SJSA1 (cell line): ENCODE measurements at regions not wholly inside any gene's neighbourhood (a gene's known extent, or its start where the extent isn't known, plus 50 kb on each side); places are given as distances from the start of the nearest gene placed in this dataset.

Experiments used
- DNase-seq, 2 experiments: peaks; one replicate each; pipeline ENCODE4 v3.0.0-alpha.2; 2015 to 2020; ENCODE audit warnings: low spot score in 2 of 2, low read depth in 1 of 2
- H3K27ac ChIP-seq: fragments of 250-450 bp; sonication (Bioruptor Pico); 2 replicates; pipeline ENCODE4 v1.5.1; 2020; ENCODE audit warnings: mild to moderate bottlenecking, moderate library complexity
- H3K27me3 ChIP-seq: fragments of 250-450 bp; sonication (Bioruptor Pico); replicated peaks from 2 replicates; pipeline ENCODE4 v1.5.1; 2020; ENCODE audit warnings: mild to moderate bottlenecking, moderate library complexity
- H3K36me3 ChIP-seq: fragments of 250-450 bp; sonication (Bioruptor Pico); 2 replicates; pipeline ENCODE4 v1.5.1; 2020; ENCODE audit warnings: mild to moderate bottlenecking
- H3K4me1 ChIP-seq: fragments of 250-450 bp; sonication (Bioruptor Pico); replicated peaks from 2 replicates; pipeline ENCODE4 v1.6.1; 2021; ENCODE audit warnings: mild to moderate bottlenecking
- H3K4me3 ChIP-seq: fragments of 250-450 bp; sonication (Bioruptor Pico); 2 replicates; pipeline ENCODE4 v1.5.1; 2020; ENCODE audit warnings: mild to moderate bottlenecking
- H3K9me3 ChIP-seq: fragments of 250-450 bp; sonication (Bioruptor Pico); replicated peaks from 2 replicates; pipeline ENCODE4 v1.5.1; 2020; ENCODE audit warnings: mild to moderate bottlenecking

- H3K36me3 ChIP-seq = no peaks in the 10 kb centered on the region
- no peak overlapping the region for H3K4me3 ChIP-seq
- H3K27ac ChIP-seq = no peak overlapping the region
- H3K4me1 ChIP-seq = no peaks in the 10 kb centered on the region
- H3K27me3 ChIP-seq = no peaks in the 10 kb centered on the region
- no peaks in the 10 kb centered on the region for H3K9me3 ChIP-seq
- no peak for DNase-seq
Measured at GRCh38 chr7:84490661-84491060, 296.1 kb upstream of the SEMA3A start.

DNA sequence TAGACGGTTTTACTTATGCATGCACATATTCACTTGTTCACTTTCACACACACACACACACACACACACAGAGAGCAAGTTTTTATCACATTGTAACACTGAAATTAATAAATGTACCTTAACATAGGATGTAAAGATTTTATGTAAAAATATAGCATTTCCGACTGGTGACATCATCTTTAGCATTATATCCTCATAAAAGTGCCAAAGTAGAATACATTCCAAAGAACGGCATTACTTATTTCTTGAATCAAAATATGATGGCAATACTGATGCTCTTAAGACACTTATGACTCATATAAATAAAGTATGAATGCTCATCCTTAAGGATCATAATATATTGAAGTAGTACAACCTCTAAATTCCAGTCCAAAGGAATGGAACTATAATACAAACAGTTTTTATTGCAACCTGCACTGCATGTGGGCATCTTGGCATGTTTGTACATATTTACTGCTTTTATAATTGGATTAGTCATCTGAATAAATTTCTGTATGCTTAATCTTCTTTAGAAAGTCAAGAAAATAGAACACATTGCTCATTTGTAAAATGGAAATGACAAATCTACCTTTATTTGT, 290.0 kb upstream of the SEMA3A start:
- H3K27ac ChIP-seq = no peak overlapping the region; the same call in 1 of the 2 replicates
- no peaks in the 10 kb centered on the region for H3K27me3 ChIP-seq
- peak in 1 of 2 experiments; percentile 37 for DNase-seq
- H3K36me3 ChIP-seq = no peaks in the 10 kb centered on the region
- H3K4me3 ChIP-seq = no peak overlapping the region
- no peaks in the 10 kb centered on the region for H3K9me3 ChIP-seq
- H3K4me1 ChIP-seq = peaks cover 12% of the 10 kb centered on the region

DNA sequence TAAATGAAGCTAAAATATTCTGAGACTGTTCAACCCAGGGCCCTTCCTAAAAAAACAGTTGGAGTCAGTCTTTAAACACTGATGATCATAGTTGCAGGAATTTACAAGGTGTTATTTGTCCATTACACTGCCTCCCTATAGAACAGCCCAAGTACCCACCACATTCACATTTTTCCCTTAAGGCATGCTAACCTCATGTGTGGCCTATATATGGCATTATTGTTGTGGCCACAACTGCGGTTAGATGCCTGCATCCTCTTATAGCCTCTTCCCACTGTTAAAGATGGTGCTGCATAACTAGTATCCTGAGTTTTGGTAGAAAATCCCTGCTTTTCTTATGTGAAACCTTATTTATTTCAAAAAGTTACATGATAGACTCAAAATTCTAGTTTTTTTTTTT, 287.9 kb upstream of the SEMA3A start:
- no peak overlapping the region for H3K4me3 ChIP-seq
- no peaks in the 10 kb centered on the region for H3K27me3 ChIP-seq
- H3K27ac ChIP-seq = no peak overlapping the region
- H3K4me1 ChIP-seq = peaks cover 12% of the 10 kb centered on the region
- H3K36me3 ChIP-seq = no peaks in the 10 kb centered on the region
- no peaks in the 10 kb centered on the region for H3K9me3 ChIP-seq
- DNase-seq = peak in 1 of 2 experiments; percentile 27

GRCh38 chr7:84479059-84479458, 284.5 kb upstream of the SEMA3A start:
- H3K36me3 ChIP-seq = no peaks in the 10 kb centered on the region
- H3K4me1 ChIP-seq = peaks cover 6% of the 10 kb centered on the region
- no peak for DNase-seq
- no peak overlapping the region for H3K4me3 ChIP-seq
- no peaks in the 10 kb centered on the region for H3K27me3 ChIP-seq
- H3K27ac ChIP-seq = no peak overlapping the region
- H3K9me3 ChIP-seq = no peaks in the 10 kb centered on the region

DNA sequence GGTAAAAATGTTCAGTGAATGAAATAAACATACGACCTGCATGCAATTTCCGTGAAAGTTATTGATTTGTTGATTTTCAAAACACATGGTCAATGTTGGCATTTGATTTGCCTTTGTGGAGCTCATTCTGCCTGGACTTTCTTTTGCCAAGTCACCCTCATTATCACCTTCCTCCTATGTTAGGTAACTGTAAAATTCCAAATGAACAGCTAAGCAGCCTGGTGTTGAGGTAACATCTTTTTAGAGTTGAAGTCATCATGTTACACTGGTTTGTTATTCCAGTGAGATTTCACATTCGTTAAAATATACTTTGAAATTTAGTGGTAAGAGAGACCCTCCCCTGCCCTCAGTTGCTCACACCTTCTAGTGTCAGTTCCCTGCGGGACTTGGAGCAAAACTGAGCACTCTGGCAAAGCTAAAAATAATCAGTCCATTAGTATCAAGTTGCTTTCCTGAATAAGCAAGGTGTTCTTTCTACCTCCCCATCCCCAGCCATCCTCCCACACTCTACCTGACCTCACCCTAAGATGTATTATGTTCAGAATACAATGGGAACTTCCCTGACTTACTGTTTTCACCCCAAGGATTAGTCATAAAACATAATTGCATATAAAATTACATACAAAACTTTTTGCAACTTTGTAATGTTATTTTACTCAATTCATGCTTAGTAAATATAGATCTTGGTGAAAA, 283.3 kb upstream of the SEMA3A start:
- H3K4me1 ChIP-seq = peaks cover 6% of the 10 kb centered on the region
- no peaks in the 10 kb centered on the region for H3K9me3 ChIP-seq
- no peaks in the 10 kb centered on the region for H3K36me3 ChIP-seq
- no peak overlapping the region for H3K27ac ChIP-seq
- H3K27me3 ChIP-seq = no peaks in the 10 kb centered on the region
- H3K4me3 ChIP-seq = no peak overlapping the region
- no peak for DNase-seq

GRCh38 chr7:84474436-84474835, 279.8 kb upstream of the SEMA3A start:
- Histone ChIP-seq H3K27ac (no peak overlapping the region), H3K4me3 (no peak overlapping the region), H3K4me1 (no peaks in the 10 kb centered on the region; the same call in 1 of the 2 replicates), H3K36me3 (no peaks in the 10 kb centered on the region), H3K9me3 (no peaks in the 10 kb centered on the region), H3K27me3 (no peaks in the 10 kb centered on the region)
- DNase-seq = no peak

DNA sequence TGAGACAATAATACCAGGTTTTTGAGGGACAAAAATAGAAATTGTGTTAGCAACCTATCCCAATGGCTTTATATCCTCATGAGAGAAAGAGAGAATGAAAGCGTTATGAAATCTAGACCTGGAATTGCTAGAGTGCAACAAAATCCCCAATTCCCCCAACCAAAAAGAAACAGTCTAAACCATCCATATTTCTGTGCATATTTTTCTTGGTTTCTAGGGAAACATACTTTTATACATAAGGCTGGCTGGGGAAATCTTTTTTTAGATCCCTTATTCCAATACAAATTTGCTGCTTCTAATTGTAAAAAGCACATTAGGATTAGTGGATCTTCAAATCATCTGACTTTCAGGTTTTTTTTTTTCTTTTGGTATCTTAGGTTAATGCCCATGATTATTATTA, 277.0 kb upstream of the SEMA3A start:
- Histone ChIP-seq H3K4me3 (no peak overlapping the region), H3K4me1 (no peaks in the 10 kb centered on the region; the same call in 1 of the 2 replicates), H3K9me3 (no peaks in the 10 kb centered on the region), H3K27me3 (no peaks in the 10 kb centered on the region), H3K36me3 (no peaks in the 10 kb centered on the region), H3K27ac (no peak overlapping the region)
- DNase-seq = no peak

- no peak overlapping the region for H3K27ac ChIP-seq
- DNase-seq = no peak
- no peak overlapping the region for H3K4me3 ChIP-seq
- no peaks in the 10 kb centered on the region for H3K27me3 ChIP-seq
- no peaks in the 10 kb centered on the region for H3K4me1 ChIP-seq
- no peaks in the 10 kb centered on the region for H3K36me3 ChIP-seq
- H3K9me3 ChIP-seq = no peaks in the 10 kb centered on the region
Measured at GRCh38 chr7:84469034-84469433, 274.4 kb upstream of the SEMA3A start.

GRCh38 chr7:84462259-84462658, 267.7 kb upstream of the SEMA3A start:
- H3K27me3 ChIP-seq = no peaks in the 10 kb centered on the region
- H3K36me3 ChIP-seq = no peaks in the 10 kb centered on the region
- no peaks in the 10 kb centered on the region for H3K9me3 ChIP-seq
- H3K27ac ChIP-seq = no peak overlapping the region
- no peaks in the 10 kb centered on the region for H3K4me1 ChIP-seq
- no peak for DNase-seq
- no peak overlapping the region for H3K4me3 ChIP-seq

GRCh38 chr7:84461093-84461492, 266.5 kb upstream of the SEMA3A start:
- no peak overlapping the region for H3K27ac ChIP-seq
- no peaks in the 10 kb centered on the region for H3K4me1 ChIP-seq
- H3K9me3 ChIP-seq = no peaks in the 10 kb centered on the region
- H3K36me3 ChIP-seq = no peaks in the 10 kb centered on the region
- DNase-seq = no peak
- no peak overlapping the region for H3K4me3 ChIP-seq
- no peaks in the 10 kb centered on the region for H3K27me3 ChIP-seq

- H3K36me3 ChIP-seq = no peaks in the 10 kb centered on the region
- H3K9me3 ChIP-seq = no peaks in the 10 kb centered on the region
- H3K4me3 ChIP-seq = no peak overlapping the region
- DNase-seq = no peak
- no peak overlapping the region for H3K27ac ChIP-seq
- H3K27me3 ChIP-seq = 0 out of 2 replicates have a peak, but pooled peaks cover 3% of the 10 kb centered on the region
- no peaks in the 10 kb centered on the region for H3K4me1 ChIP-seq
Measured at GRCh38 chr7:84455788-84456187, 261.2 kb upstream of the SEMA3A start.

DNA sequence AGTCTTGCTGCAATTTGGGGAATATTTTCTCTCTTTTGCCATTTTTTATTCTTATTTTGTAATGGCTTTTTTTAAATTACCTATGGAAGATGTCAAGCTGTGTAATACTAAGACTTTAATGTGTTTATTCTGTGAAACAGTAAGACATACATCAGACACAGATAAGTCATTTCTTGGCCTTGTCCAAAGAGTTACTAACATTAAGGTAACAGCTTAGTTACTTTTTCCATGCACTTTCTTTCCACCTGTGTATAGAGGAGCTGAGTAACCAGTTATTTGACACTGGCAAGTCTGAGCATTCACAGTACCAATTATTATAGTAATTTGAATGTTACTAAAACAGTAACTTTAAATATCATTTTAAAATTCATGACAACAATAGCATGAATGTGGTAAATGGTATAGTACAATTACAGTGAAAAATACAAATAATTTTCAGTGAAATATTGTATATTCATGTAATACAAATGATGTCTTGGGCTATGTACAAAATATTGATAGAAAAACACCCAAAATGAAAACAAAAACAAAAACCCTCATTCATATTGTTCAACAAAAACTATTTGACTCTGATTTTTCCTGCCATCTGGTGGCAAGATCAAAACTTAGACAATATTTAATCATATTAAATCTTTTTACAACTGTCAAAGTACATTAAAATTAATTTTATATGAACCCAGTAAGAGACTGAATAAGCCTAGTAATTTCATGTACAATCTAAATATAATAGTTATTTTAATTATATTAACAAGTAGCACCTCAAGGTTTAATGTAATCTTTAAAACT, 259.8 kb upstream of the SEMA3A start:
- Histone ChIP-seq H3K4me1 (no peaks in the 10 kb centered on the region), H3K9me3 (no peaks in the 10 kb centered on the region), H3K36me3 (no peaks in the 10 kb centered on the region), H3K27ac (no peak overlapping the region), H3K27me3 (0 out of 2 replicates have a peak, but pooled peaks cover 3% of the 10 kb centered on the region), H3K4me3 (no peak overlapping the region)
- DNase-seq = no peak

- H3K36me3 ChIP-seq = no peaks in the 10 kb centered on the region
- H3K4me3 ChIP-seq = no peak overlapping the region
- H3K27me3 ChIP-seq = 0 out of 2 replicates have a peak, but pooled peaks cover 3% of the 10 kb centered on the region
- no peaks in the 10 kb centered on the region for H3K9me3 ChIP-seq
- H3K4me1 ChIP-seq = no peaks in the 10 kb centered on the region
- DNase-seq = no peak
- no peak overlapping the region for H3K27ac ChIP-seq
Measured at GRCh38 chr7:84452618-84453017, 258.0 kb upstream of the SEMA3A start.

DNA sequence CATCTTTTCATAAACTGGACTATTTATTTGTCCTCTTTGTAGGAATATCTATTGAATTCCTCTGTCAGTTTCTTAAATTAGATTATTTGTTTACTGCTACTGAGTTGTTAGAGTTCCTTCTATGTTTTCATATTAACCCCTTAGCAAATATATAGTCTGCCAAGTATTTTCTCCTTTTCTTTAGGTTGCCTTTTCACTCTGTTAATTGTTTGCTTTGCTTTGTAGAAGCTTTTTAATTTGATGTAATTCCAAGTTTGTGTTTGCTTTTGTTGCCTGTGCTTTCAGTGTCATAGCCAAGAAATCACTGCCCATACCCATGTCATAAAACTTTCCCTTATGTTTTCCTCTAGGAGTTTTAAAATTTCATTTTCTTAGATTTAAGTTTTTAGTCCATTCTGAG, 256.2 kb upstream of the SEMA3A start:
- Histone ChIP-seq H3K27me3 (0 out of 2 replicates have a peak, but pooled peaks cover 3% of the 10 kb centered on the region), H3K9me3 (no peaks in the 10 kb centered on the region), H3K27ac (no peak overlapping the region), H3K36me3 (no peaks in the 10 kb centered on the region), H3K4me1 (no peaks in the 10 kb centered on the region), H3K4me3 (no peak overlapping the region)
- DNase-seq = no peak
